ENCODE measurements at regions not wholly inside any gene's neighbourhood (a gene's known extent, or its start where the extent isn't known, plus 50 kb on each side); places are given as distances from the start of the nearest gene placed in this dataset.

DNA sequence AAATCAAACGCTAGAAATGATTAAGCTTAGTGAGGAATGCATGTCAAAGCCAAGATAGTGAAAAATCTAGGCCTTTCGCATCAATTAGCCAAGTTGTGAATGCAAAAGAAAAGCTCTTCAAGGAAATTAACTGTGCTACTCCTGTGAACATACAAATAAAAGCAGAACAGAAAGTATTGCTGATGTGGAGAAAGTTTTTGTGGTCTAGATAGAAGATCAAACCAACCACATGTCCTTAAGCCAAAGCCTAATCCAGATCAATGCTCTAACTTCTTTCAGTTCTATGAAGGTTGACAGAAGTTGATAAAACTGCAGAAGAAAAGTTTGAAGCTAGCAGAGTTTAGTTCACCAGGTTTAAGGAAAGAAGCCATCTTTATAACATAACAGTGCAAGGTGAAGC is 1044.6 kb downstream of the CDH11 start:
- TF ChIP-seq, protein P1, sequence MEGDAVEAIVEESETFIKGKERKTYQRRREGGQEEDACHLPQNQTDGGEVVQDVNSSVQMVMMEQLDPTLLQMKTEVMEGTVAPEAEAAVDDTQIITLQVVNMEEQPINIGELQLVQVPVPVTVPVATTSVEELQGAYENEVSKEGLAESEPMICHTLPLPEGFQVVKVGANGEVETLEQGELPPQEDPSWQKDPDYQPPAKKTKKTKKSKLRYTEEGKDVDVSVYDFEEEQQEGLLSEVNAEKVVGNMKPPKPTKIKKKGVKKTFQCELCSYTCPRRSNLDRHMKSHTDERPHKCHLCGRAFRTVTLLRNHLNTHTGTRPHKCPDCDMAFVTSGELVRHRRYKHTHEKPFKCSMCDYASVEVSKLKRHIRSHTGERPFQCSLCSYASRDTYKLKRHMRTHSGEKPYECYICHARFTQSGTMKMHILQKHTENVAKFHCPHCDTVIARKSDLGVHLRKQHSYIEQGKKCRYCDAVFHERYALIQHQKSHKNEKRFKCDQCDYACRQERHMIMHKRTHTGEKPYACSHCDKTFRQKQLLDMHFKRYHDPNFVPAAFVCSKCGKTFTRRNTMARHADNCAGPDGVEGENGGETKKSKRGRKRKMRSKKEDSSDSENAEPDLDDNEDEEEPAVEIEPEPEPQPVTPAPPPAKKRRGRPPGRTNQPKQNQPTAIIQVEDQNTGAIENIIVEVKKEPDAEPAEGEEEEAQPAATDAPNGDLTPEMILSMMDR (IDR thresholded peaks at IDR 0.05) = no peak
- no peak for TF ChIP-seq POLR2A (IDR thresholded peaks at IDR 0.05)

Data from stomach (tissue), 4 donors.